NOMO-1 treated with dmso at 0.1 percent for 144 hours (cell line): ENCODE measurements at regions not wholly inside any gene's neighbourhood (a gene's known extent, or its start where the extent isn't known, plus 50 kb on each side); places are given as distances from the start of the nearest gene placed in this dataset.

ENCODE experiments used
- DNase-seq: peaks from one replicate; lab custom pipeline; 2025; ENCODE audit not compliant: unreplicated experiment; lab: John Stamatoyannopoulos, UW

DNA sequence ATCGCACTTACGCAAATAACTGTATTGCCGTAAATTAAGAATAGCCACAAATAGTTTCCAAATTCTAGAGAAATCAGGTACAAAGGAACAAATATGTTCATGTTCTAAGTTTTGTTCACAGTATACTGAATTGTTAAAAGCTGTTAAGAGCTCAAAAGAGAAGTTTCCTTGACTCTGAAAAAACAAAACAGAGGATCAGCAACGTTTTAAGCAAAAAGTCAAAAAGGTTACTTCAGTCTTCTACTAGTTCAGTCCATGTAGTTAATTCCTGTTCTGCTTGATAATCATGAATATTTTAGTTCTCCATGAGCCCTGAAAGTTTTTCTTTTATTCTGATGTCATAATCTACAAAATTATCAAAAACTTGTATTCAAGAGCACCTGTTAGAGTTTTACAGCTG, 128.6 kb upstream of the MAST4 start:
- DNase-seq, result no peak

DNA sequence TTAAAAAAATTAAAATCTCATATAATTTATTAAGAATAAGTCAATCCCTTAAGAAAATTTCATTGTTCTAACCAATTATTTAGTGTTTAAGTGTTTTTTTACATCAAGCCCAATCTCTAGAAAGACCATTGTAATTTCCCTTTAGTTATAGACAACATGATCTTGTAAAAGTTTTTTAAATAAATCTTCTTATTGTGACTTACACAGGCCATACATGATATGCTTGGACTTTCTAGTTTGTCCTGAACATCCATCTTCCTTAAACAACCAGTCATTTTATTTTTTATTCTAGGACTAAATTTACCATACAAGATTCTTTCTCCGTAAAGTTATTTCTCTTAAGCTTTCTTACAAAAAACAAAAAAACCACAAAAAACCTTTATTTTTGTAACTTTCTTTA, 126.5 kb upstream of the MAST4 start:
- no peak for DNase-seq

DNA sequence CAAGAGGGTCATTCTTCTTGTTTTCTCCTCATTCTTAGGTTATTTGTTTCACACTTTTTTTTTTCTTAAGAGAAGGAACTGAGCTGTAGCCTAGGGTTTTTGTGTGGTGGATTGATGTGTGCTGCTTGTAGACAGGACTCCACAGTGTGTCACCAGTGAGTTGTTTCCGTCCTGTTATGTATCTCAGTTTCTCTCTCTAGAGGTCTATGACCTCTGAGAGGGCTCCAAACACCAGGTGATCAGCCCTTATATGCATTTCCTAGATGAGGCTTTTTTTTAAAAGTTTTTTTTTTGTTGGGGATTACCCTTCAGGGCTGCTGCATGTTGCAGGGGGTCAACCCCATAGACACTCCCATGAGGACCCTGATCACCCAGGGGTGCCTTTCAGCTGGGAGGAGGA, 124.2 kb upstream of the MAST4 start:
- no peak for DNase-seq

DNA sequence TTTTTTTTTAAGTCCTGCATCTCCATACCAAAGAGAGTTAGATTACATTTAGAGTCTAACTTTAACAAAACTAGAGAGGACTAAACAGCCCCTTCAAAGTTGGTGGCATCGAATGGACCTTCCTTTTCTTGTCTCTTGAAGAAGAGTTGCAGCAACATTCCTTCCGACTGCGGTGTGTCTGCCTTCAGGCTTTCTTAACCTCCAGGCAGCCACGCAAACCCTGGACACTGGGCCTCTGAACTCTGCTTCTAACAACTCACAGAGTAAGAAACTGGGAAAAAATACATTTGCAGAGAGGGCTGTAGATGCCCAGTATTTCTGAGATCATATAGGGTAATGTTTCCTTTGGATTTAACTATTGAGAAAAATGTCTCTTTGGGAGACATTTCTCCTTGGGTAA, 120.5 kb upstream of the MAST4 start:
- no peak for DNase-seq

DNA sequence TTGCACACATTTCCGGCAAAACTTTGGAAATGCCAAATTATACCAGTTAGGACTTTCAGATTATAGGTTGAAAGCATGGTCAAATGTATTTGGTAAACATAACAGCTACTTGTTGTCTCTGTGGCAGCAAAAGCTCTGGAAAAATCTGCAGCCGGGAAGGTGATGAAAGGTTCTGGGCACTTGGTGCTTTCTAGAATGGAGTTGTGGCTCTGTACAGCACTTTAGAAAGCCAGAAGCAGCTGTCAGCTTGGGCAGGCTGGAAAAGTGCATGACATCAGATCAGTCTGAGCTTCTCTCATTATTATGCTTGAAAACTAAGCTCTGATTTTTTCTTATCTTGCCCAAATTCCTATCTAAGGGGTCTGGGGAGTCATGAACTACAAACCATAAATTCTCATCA, 118.6 kb upstream of the MAST4 start:
- no peak for DNase-seq

DNA sequence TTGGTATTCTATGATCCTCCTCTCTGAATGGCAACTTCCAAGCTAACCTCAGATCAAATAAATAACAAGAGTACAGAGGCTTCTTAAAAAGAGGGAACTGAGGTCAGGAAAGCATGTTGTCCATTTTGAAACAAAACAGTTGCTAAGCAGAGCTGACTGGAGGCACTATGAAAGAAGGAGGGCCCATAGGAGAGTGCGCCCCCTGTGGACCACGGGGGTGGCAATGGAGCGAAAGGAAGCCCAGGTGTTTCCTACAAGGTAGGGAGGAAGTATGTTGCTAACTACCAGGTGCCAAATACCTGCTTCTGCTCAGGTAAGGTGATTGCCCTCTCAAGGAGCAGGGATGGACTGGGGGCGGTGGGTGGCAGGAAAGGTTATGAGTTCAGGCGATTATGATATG, 101.8 kb upstream of the MAST4 start:
- no peak for DNase-seq

DNA sequence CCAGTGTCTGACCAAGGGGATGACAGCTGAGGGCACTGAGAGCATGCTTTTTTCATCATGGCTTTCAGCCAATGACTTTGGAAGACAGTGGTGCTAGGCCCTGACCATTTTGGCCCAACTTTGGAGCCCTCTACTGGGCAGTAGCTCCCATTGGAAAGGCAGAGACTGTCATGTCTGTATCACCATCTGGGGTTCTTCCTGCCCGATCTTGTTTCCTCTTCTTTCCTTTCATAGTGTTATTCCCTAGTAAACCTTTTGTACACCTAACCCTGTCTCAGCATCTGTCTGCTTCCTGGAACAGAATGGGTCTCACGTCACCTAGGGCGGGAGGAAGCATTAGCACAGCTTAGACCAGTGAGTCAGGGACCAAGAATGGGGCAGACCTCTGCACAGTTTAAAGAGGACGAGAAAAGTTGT, 97.4 kb upstream of the MAST4 start:
- DNase-seq, result no peak

DNA sequence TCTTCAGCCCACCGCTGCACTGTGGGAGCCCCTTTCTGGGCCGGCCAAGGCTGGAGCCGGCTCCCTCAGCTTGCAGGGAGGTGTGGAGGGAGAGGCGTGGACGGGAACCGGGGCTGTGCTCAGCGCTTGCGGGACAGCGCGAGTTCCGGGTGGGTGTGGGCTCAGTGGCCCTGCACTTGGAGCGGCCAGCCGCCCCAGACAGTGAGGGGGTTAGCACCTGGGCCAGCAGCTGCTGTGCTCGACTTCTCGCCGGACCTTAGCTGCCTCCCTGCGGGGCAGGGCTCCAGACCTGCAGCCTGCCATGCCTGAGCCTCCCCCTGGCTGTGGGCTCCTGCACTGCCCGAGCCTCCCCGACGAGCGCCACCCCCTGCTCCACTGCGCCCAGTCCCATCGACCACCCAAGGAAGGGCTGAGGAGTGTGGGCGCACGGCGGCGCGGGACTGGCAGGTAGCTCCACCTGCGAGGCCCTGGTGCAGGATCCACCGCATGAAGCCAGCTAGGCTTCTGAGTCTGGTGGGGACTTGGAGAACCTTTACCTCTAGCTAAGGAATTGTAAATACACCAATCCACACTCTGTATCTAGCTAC, 92.9 kb upstream of the MAST4 start:
- DNase-seq, result no peak

DNA sequence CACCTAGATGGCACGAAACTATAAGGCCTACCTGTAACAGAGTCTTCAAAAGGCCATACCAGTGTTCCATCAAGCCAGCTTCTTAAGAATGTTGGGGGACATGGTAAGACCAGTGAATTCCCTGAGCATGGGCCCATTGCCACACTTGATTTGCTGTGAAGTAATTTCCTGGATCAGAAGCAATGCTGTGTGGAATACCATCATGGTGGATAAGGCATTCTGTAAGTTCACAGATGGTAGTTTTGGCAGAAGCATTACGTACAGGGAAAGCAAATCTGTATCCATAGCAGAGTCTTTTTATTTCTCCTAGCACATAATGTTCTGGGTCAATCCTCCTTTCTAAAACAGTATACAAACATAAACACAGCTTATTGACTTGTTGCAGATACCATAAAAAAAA, 89.1 kb upstream of the MAST4 start:
- DNase-seq, result no peak

DNA sequence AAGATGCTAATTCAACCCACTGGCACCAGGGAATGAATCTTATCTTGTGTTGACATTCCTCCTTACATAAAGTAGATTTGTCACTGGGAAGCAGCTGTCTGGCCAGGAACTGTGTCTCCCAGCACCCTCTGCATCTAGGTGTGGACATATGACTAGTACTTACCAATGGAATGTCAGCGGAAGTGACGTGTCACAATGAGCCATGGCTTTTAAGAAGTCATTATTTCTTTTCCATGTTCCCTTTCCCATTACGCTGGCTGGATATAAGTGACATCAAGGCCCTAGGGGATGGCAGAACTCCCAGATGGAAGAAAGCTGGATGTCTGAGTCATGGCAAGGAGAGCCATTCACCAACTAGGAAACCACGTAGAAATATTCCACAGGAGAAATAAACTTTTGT, 84.7 kb upstream of the MAST4 start:
- no peak for DNase-seq

DNA sequence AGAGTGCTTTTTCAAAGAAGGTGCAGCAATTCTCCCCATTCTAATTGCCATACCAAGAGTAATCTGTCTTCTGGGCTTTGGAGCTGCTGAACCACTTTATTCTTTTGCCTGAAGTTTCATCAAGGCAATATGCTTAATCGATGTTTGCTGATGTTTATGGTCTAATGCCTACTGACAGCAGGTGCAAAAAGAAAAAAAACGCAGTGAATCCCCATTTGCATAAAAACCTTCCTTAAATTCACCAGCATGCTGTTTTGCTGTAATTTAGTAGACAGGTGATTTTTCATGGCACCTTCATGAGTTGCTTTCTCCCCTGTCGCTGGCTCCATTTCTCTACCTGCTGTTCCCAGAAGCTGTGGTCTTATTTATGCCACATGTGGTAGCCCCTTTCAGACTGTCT, 83.1 kb upstream of the MAST4 start:
- no peak for DNase-seq

DNA sequence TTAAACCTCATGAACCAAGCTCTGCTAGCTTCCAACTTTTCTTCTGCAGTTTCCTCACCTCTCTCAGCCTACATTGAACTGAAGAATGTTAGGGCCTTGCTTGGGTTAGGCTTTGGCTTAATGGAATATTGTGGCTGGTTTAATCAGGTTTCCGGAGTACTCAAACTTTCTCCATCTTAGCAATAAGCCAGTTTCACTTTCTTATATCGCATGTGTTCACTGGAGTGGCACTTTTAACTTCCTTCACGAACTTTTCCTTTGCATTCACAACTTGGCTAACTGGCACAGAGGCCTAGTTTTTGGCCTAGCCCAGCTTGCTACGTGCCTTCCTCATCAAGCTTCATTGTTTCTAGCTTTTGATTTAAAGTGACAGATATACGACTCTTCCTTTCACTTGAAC, 81.0 kb upstream of the MAST4 start:
- DNase-seq, result no peak

DNA sequence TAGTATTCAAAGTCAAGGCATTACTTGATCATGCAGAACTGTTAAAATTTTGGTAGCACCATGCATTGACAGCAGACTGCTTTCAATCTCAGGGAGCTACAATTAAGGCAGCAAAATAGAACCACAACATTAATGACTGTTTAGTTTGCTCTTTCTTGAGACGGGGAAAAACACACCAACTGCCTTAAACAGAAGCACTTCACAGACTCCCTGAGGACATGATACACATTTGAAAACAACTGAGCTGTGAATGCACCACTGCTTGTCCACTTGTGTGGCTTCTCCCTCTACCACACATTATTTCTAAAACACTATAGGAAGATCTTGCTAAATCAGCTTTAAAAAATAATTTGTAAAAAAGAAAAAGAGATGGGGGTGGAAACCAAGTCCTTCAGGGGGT, 79.6 kb upstream of the MAST4 start:
- DNase-seq, result no peak

DNA sequence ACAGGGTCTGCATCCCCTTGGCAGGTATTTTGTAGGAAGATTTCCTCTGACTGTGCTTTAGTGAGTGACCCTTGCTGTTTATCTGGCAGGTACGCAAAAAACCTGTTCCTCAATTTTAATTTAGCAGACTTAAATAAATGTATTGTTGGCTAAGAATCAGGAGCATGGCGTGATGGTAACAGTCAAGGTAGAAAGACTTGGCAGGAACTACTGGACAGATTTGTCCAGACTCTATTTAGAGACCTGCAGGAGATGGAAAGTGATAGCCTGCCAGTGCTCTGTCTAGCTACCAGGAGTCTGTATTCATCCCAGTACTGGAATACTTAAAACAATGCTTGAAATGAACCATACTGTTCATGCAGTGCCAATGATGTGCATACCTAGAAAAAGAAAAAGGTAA, 78.8 kb upstream of the MAST4 start:
- no peak for DNase-seq

DNA sequence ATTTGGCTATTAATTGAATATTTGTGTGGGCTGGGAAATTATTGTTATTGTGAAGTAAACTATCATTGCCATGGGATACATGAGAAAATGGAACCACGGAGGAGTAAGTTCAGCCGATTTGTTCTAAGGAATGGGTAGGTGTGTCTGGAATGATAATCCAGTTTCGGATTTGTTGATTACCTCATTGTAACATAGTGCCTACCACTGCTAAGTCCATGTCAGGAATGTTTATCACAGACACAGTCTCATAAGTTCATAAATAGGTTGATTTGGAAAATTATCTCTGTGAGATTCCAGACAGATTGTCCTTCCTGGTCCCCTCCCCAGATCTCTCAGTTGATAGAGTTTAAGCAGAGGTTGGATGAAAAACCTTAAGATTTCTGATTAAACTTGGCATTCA, 78.1 kb upstream of the MAST4 start:
- DNase-seq, result no peak

DNA sequence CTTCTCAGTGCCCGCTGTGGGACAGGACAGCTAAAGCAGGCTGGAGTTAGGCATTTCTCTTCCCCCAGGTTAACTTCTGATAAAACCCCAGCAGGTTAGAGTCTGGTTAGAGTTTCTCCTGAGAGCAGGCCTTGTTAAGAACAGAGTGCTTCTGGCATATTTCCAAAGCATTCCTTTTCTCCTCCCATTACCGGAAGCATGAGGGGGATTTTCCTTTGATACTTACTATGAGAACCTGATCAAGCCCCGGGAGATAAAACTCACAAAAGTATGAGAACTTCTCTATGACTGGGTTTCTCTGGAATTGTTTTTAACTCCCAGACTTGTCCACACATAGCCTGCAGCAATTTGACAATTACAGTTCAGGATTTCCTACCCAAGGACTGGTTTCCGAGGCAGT, 77.4 kb upstream of the MAST4 start:
- no peak for DNase-seq

DNA sequence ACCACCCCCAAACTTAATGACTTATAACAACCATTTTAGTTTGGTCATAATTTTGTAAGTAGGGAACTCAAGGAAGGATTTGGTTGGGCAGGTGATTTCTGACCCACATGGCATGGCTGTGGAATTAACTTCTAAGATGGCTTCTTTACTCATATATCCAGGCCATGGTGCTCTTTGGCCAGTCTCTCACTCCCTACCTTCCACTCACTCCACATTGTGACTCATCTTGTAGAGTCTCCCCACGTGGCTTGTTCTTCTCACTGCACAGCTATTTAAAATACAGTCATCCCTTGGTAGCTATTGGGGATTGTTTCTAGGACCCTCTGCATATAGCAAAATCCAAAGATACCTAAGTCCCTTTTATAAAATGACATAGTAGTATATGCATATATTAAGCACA, 76.6 kb upstream of the MAST4 start:
- no peak for DNase-seq

DNA sequence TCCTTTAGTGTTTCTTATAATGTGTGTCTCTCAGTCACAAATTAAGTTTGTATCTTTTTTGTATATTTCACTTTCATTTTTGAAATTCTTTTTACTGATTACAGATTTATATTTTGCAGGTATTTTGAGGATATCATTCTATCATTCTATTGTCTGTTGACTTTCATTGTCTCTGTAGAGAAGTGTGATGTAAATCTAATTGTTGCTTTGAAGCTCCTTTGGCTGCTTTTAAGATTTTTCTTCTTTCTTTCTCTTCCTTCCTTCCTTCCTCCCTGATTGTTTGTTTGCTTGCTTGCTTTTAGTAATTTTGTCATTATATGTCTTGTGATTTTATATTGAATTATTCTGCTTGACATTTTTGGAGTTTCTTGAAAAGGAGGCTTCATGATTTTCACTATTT, 75.3 kb upstream of the MAST4 start:
- no peak for DNase-seq

DNA sequence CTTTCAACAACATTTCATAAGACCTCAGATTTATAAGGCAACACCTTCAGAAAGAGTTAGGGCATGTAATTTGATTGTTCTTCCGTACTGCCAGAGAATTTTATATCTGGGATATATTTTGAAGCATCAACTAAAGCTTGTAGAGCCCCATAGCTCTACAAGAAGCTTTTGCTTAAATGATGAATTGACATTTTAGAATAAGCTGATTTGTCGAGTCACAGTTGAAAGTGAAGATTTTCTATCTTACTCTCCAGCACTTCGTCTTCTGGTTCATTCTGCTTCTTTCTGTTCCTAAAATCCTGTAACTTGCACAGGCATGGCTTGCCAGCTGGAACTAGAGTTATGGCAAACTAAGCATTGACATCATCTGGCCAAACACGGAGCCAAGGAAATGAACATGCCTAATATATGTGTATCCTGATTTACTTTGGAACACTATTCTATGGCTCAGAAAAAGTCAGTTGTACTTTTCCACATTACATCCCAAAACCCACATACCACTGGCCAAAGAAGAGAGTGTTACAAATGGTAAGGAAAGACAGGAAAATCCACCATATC, 68.6 kb upstream of the MAST4 start:
- DNase-seq, result no peak

DNA sequence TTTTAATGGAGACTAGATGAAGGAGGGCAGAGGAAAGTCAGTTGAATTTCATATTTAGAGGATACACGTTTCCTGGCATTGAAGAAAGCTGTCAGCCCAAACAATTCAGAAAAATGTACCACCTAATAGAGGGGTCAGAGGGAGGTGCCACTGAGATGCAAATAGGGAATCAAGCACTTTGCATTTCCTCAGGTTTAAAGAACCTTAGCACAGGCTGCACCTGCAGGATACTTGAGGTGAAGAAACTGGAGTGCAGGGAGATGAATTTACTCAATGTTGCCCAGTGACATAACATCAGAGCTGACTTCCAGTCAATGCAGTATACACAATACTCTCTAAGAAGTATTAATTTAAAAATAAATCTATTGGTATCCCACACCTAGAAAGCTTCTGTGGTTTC, 67.0 kb upstream of the MAST4 start:
- DNase-seq, result no peak

DNA sequence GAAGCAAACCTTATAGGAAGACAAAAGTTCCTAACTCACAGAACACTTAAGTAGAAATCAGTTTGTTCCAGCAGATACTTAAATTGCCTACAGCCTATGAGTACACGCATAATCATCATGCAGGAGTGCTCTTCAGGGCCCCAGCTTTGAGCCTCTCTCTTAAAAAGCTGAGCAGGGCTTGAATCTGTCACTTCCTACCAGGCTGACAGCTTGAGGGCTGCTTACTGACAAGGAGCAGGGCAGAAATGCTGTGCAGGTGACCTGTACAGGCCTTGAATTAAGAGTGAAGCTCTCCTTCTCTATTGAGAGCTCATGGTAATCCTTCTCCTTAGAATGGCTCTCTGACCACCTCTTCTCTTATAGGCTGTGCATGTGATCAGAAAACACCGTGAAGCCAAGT, 66.5 kb upstream of the MAST4 start:
- no peak for DNase-seq

DNA sequence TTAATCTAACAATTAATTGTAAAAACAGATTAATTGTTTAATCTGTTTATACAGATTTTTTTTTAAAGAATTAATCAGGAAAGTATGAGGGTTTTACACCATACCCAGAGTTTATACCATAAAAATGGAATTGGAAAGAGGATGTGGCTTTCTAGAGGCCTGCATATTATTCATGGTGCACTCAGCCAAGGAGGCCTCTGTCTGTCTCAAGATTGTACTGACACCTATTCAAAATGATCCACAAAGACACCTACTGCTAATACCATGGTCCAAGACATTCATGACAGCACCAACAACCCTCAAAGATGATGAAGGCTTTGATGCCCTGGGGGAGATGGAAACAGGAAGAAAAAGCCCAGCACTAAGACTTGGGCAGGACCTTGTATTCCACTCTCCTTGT, 58.1 kb upstream of the MAST4 start:
- DNase-seq, result no peak

DNA sequence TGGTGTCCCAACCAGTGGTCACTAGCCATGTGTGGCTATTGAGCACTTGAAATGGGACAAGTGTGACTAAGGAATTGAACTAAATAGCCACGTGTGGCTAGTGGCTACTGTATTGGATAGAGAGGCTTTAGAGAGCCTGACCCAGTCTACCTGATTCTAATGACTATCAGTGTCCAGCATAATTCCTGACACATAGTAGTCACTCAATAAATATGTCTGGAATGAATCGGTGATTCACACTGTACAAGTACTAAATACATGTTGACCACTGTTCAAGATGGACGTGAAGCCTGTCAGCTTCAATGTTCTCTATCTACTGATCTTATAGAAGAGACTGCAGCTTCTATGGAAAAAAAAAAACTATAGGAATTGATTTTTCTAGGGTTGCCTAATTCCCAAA, 57.7 kb upstream of the MAST4 start:
- no peak for DNase-seq

DNA sequence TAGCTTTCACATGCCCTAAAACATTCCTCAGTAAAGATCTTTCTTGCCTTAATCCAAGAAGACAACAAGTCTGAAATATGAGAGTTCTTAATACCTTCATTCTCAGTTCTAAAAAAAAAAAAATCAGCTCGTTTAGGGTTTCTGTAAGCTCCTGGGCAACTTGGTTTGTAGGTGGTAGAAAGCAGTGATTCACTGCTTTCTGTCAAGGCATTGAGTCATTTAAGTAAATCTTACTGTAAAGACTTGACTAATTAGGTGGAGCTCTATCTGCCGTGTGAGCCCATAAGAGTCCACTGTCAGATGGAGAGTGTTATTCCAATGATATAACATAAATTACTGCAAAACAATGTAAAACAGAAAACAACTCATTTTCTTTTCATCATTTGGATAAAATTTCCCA, 56.1 kb upstream of the MAST4 start:
- no peak for DNase-seq
